ENCODE measurements at regions not wholly inside any gene's neighbourhood (a gene's known extent, or its start where the extent isn't known, plus 50 kb on each side); places are given as distances from the start of the nearest gene placed in this dataset.
"Not testable (repeated sequence)": the region's sequence is repeated elsewhere in the genome, so short reads cannot be mapped to it uniquely, and the experiment has no call there.

DNA sequence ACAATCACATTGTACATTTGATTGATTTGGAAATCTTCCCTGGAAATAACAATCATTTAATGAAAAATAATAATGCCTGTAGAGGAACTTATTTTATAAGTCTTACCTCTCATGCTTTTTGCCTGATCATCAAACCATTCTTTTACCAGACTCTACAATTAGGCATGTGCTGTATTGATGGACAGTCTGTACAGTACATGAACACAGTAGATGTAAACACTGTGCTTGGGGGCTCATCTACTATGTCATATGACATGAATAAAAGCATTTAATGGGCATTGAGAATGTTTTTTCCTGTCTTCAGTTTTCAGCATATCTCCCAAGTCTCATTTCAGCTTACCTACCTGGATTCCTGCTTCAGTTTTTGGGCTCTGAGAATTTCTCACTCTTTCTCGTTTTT is 1070.9 kb downstream of the STIM2 start:
- DNase-seq (ENCODE audit: low spot score) = no peak

- DNase-seq (ENCODE audit: low spot score) = no peak
Measured at GRCh38 chr4:27934871-27935270, 1074.2 kb downstream of the STIM2 start.

- no peak for DNase-seq (ENCODE audit: low spot score)
Measured at GRCh38 chr4:27946799-27947198, 1086.2 kb downstream of the STIM2 start.

DNA sequence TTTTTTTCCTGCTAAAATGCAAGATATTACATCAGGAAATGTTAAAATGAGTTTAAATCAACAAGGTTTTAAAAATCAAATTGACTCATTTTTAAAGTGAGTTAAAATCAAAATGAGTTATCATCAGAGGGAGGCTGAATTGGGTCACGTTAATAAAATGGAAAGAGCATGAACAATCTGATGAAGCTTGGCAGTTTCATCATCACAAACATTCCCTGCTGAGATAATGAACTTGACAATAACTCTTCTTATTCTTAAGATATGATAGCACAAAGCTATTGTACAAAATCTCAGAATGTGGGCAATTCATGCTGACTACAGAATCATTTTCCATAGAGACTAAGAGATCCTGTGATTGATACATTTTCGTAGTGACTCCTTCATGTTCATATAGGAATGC is 1086.7 kb downstream of the STIM2 start:
- no peak for DNase-seq (ENCODE audit: low spot score)

DNA sequence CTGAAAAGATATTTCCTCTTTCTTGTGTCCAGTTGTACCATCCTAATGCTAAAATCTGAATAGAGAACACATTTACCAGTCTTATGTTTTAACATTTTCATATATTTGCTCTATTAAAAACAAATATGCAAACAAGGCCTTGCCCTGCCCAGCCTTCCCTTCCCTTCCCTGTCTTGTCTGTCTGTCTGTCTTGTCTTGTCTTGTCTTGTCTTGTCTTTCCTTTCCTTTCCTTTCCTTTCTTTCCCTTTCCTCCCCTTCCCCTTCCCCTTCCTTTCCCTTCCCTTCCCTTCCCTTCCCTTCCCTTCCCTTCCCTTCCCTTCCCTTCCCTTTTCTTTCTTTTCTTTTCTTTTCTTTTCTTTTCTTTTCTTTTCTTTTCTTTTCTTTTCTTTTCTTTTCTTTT is 1103.5 kb downstream of the STIM2 start:
- DNase-seq (ENCODE audit: low spot score) = no peak

DNA sequence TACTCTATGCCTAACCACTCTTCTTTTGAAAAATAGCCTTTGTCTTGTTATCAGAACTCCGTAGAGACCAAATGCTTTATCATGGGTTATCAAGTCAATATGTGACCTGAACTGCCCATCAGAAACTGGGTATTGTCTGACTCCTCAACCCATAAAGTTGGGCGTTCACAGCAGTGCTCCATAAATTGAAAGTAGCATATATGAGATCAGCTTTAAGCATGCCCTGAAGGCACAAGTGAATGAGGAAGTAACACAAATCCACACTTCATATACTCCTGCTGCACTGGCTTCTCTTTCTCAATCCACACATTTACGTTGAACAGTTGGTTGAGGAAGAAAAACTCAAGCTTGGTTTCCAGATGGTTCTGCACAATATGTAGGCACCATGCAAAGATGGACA is 1106.0 kb downstream of the STIM2 start:
- DNase-seq (ENCODE audit: low spot score) = no peak

DNA sequence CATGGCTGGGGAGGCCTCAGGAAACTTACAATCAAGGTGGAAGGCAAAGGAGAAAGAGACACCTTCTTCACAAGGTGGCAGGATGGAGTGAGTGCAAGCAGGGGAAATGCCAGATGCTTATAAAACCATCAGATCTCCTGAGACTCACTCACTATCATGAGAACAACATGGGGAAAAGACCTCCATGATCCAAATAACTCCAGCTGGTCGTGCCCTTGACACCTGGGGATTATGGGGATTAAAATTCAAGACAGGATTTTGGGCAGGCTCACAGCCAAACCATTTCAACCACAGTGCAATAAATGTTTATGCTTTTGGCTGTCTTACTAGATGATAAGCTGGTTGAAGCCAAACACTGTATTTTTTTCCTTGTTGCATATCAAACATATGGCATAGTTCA is 1112.4 kb downstream of the STIM2 start:
- no peak for DNase-seq (ENCODE audit: low spot score)

- no peak for DNase-seq (ENCODE audit: low spot score)
Measured at GRCh38 chr4:27973700-27974099, 1113.1 kb downstream of the STIM2 start.

- no peak for DNase-seq (ENCODE audit: low spot score)
Measured at GRCh38 chr4:27974339-27974738, 1113.7 kb downstream of the STIM2 start.

- not testable (repeated sequence) for DNase-seq (ENCODE audit: low spot score)
Measured at GRCh38 chr4:27974881-27975280, 1114.2 kb downstream of the STIM2 start.

DNA sequence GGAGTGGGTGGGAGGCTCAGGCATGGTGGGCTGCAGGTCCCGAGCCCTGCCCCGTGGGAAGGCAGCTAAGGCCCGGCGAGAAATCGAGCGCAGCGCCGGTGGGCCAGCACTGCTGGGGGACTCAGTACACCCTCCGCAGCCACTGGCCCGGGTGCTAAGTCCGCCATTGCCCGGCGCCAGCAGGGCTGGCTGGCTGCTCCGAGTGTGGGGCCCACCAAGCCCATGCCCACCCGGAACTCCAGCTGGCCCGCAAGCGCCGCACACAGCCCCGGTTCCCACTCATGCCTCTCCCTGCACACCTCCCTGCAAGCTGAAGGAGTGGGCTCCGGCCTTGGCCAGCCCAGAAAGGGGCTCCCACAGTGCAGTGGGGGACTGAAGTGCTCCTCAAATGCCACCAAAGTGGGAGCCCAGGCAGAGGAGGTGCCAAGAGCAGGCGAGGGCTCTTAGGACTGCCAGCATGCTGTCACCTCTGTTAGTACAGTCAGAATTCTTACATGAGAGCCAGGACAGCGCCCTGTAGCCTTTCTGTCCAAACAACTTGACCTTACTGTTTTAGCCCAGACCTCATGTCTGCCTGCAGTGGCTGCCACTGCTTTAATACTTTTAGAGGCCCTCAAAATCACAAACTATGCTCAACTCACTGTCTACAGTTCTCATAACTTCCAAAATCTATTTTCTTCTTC is 1117.9 kb downstream of the STIM2 start:
- DNase-seq (ENCODE audit: low spot score) = not testable (repeated sequence)

- no peak for DNase-seq (ENCODE audit: low spot score)
Measured at GRCh38 chr4:27985522-27985921, 1124.9 kb downstream of the STIM2 start.

- no peak for DNase-seq (ENCODE audit: low spot score)
Measured at GRCh38 chr4:27986476-27986875, 1125.8 kb downstream of the STIM2 start.

GRCh38 chr4:28001698-28002097 is 1141.1 kb downstream of the STIM2 start:
- no peak for DNase-seq (ENCODE audit: low spot score)

DNA sequence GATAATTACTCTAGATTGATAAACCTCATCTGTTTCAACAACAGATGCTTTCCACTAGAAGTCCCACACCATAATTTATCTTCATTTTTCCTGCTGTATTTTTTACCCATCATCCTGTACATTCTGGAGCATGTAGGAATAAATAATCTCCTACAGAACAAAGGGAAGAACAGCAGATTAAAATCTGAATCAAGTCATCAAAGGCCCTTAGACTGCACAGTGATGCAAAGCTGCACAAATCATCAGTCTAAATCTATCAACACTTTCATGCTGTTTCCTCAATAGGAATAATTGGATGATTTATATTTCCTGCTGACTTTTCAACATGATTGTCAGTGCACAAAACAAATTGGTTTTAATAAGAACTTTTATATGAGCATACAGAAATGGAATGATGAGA is 1143.9 kb downstream of the STIM2 start:
- DNase-seq (ENCODE audit: low spot score) = no peak

DNA sequence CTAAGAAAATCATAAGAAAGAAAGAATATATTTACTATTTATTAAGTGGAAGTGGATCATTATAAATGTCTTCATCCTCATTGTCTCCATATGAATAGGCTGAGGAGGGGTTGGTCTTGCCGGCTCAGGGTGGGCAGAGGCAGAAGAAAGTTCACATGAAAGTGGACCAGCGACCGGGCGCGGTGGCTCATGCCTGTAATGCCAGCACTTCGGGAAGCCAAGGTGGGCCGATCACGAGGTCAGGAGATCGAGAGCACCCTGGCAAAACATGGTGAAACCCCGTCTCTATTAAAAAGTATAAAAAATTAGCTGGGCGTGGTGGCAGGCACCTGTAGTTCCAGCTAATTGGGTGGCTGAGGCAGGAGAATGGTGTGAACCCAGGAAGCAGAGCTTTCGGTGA is 1145.4 kb downstream of the STIM2 start:
- DNase-seq (ENCODE audit: low spot score) = no peak

DNA sequence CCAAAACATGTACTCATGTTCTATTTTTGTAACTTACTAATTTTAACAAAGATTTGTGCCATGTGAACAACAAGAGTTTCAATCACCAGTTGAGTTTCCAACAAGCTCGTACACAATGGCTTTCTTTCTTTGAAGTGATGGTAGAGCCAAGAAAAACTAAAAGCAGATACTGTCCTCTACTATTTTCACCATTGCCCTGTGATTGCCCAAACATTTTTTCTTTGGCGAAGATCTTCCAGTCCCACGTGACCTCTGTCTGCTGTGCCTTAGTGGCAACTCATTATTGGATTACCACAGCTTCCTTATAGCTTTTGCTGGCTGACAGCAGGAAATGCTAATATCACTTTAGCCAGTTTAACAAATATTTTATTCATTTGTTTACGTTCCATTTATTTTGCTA is 1147.1 kb downstream of the STIM2 start:
- DNase-seq (ENCODE audit: low spot score) = no peak

- DNase-seq (ENCODE audit: low spot score) = no peak
Measured at GRCh38 chr4:28009541-28009940, 1148.9 kb downstream of the STIM2 start.

GRCh38 chr4:28010577-28011240 is 1150.1 kb downstream of the STIM2 start:
- DNase-seq (ENCODE audit: low spot score) = no peak

GRCh38 chr4:28014469-28014868 is 1153.8 kb downstream of the STIM2 start:
- DNase-seq (ENCODE audit: low spot score) = no peak

DNA sequence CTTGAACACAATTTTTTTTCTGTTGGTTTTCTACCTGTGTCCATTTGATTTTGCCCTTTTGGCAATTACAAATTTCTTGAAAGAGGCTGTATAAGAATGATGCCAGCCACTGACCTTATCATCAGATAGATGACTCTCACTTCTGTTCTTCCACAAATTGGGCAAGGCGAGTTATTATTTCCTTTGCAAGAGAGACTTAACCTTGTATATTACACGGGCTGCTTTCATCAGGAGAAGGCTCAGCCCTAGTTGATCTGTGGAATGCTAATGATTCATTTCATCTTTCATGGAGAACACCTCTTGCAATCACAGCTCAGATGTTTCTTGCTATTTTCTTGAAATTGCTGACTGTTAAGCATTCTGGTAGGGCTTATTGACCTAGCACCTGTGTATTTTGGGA is 1155.4 kb downstream of the STIM2 start:
- DNase-seq (ENCODE audit: low spot score) = no peak

- DNase-seq (ENCODE audit: low spot score) = not testable (repeated sequence)
Measured at GRCh38 chr4:28038253-28038652, 1177.6 kb downstream of the STIM2 start.

DNA sequence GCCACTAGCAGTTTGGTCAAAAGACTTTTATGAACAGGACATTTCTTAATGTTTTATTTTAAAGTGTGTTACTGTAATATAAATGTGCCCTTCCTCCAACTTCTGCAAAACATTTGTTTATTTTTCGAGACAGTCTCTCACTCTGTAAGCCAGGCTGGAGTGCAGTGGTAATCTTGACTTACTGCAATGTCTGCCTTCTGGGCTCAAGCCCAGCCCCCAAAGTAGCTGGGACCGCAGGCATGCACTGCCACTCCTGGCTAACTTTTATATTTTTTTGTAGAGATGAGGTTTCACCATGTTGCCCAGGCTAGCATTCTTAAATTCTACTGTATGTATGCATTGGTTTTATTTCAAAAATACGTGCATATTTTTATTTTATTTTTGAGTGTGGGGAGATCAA is 1201.9 kb downstream of the STIM2 start:
- DNase-seq (ENCODE audit: low spot score) = no peak
